ENCODE measurements at regions not wholly inside any gene's neighbourhood (a gene's known extent, or its start where the extent isn't known, plus 50 kb on each side); places are given as distances from the start of the nearest gene placed in this dataset.

DNA sequence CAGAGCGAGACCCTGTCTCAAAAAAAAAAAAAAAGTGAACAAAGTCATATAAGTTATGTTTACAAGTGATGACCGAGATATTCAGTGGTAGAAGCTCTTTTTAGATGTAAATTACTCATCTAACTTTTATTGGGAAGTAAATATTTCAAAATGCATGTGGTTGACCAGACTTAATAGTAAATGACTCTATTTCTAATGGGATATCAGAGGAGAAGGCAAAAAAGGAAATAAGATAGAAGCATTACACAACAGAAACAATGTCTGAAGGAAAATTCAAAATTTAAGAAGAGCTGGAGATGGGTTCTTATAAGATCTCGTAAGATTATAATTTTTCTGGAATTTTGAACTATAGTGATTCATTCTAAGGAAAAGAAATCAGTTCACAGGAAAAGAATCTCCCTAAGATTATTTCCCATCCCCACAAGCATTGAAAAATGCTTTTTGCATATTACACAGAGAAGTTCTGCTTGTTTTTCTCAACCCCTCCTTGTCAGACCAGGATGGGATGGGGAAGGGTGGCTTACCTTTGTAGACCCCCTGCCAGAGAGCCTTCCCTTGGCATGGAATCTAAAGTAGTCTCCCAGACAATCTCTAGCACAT, 63.1 kb upstream of the STK38L start:
- no peak for DNase-seq

DNA sequence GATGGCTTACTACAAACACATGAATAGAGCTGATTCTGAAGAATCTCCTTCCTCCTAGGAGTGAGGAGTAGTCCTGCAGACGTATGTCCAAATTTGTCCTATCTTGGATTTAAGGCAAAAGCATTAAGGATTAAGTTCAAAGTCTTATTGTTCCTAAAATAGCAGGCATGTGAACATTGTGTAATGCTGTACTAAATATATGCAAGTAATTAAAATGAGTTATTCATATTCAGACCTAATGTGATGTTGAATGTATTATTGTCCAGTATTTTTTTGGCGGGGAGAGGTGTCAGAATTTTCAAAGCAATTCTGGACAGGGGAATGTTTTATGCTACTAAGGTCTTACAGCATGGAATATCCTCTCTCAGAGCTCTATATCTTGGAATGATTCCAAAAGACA, 60.7 kb upstream of the STK38L start:
- DNase-seq, result no peak

DNA sequence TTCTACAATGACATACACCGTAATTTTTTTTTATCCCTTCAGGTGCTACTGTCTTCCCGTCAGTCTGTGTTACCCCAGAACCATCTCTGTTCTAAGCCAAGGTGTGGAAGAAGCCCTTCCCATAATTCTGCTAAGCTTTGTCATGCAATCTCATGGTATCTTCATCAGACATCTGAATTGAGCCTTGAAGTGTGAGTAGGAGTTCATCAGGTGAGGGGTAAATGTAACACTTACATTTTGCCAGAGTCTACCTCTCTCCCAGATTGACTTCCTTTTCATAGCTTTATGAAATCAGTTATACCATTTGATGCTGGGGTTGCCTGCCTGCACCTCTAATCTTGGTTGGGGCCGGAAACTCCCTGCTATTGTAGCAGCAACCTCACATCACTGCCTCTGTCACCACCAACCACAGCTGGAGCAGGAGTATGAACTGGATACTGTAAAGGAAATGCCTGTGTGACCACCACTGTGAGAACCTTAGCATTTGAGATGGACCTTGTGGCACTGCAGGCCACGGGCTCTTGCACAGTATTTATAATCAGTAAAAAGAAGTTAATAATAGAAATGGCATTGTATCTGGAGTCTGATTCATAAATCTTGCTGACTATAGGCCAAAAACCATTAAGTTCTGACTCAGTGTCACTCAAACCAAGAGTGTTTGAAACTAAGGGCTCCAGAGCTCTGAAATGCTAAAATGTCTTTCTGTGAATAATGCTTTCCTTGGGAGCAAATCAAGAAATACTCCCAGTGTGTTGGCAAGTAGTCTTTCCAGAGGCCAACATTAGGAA, 58.7 kb upstream of the STK38L start:
- DNase-seq, result no peak

DNA sequence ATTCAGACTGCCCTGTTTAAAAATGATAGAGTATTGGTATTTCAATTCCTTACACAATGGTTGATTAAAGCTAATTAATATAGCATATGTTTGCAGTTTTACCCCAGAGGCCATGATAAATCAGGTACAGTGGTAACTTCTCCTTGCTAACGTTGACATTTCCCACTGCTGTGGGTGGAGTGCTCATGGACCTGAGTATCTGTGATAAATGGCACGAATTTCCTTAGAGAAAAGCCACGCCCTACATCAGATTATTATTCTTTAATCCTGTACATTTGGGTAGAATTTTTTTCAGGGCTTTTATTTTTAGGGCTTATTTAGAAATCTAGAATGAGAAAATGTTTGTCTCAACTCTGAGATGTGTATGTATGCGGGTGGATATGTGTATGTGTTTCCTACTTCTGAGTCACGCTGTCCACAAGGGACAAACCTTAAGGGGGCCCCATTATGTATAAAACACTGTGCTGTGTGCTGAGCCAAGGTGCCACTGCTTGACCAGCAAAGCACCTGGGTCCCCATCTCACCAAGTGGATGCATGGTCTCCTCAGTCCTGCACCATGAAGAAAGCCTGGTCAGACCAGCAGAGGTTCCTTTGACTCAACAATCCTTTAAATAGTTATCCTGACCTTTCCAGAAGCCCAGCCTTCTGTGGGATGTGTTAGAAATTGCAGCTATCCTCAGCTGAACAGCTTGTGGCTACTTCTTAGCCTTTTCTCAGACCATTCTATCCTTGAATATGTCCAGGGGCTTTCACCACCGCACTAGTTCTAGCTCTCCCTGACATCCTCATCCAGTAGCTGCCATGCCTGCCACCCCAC, 57.9 kb upstream of the STK38L start:
- no peak for DNase-seq

DNA sequence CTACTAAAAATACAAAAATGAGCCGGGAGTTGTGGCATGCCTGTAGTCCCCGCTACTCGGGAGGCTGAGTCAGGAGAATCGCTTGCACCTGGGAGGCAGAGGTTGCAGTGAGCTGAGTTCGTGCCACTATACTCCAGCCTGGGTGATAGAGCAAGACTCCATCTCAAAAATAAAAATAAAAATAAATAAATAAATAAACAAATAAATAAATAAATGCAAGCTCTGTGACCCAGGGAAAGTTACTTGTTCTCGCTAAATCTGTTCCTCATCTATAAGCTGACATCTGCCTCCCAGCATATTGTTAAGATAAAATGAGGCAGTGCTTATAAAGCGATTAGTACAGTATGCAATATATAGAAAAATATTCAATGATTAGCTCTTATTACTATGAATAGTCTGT, 56.4 kb upstream of the STK38L start:
- no peak for DNase-seq

DNA sequence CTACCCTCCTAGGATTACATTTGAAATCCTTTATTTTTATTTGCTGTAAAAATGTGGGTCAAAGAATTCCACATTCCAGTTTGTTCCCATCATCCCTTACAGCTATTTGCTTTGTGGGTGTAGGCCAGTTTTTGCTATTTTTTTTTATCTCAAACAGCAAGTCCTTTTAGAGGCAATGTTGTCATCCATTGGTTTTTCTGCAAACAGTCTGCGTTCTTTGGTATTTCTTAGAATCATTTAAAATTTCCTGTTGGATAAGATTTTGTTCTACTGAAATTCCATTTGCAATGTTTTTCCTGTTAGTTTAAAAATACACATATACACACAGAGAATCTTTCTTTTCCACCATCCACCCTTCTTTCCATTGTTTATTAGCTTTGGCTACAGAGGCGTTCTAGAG, 53.3 kb upstream of the STK38L start:
- no peak for DNase-seq

DNA sequence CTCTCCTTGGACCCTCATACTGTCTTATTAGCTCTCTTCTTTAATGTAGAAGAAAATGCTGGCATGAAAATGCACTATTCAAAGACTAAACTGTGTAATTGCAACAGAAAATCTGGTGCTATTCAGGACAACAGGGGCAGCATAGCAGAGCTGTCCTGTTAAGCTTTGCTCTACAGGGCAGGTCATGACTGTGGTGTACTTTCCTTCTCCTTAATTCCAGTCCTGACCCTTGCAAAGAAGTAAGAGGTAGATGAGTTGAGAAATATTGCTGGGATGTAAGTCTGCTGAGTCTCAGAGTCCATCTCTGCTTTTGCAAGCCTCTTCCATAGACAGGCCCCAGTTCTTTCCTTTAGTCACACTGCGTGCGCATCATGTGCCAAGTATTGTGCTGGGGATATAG, 52.6 kb upstream of the STK38L start:
- no peak for DNase-seq

DNA sequence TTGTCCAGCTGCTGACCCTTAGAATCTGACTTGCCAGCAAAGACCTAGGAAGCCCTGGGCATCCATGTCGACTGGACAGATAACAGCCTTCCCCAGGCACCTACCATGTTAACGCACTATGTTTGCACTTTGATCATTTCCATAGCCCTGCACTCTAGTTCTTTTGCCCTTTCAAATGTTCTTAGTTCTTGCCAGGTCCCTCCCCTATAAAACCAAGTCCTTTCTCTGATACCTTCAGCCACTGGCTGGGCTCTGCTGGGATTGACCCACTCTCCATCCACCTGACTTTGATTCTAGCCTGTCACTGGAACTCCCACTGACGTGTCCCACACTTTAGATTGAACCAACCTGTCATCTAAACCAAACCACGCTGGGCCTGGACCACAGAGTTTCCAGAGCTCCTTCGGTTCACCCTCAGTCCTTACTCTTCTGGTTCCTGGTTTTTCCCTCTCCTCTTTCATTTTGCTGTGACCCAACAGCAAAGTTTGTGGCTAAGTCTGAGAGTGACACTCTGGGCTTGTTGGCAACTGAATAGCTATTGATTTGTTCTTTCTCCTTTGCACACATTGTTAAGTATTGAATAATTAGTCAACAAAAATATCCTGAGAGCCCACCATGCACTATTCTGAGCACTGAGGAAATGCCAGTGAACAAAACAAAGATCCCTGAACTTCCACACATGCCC, 51.8 kb upstream of the STK38L start:
- no peak for DNase-seq

DNA sequence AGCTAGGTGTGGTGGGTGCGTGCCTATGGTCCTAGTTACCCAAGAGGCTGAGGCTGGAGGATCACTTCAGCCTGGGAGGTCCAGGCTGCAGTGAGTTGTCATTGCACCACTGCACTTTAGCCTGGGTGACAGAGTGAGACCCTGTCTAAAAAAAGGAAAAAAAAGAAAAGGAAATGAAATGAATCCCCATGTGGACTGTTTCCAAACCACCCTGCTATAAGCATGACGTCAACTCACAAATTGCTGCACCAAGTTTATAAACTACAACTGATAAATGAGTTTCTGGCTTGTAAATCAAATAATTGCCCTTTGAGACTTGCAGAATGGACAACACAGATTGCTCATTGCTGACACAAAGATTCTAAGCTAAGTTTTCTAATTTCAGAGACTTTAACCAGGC, 51.0 kb upstream of the STK38L start:
- no peak for DNase-seq

DNA sequence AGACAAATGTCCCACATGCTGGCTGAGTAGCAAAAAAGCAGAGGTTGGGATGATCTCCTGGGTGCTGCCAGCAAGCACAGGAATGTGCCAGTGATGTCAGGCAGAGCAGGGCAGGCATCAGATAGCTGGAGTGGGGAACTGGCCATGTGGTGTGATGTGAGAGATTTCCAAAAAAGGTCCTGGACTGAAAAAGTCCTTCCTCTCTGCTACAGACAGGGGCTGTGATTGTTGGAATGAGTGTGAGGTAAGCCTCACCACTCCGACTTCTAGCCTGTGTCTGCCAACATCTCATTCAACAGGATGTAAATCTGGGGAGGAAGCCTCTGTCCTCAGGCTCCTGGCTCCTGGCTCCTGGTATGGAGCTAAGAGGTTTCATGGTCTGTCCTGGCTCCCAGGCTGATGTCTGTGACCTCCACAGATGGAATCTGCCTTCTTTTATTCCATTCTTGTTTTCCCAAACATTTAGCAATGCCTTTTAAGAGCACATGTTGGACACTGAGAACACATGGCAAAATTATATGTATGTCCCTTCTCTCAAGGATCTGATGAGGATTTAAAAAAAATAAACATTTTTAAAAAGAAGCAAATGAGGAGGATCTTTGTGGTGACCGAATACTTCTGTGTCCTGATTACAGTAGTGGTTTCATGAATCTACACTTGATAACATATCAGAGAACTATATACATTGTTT, 50.1 kb upstream of the STK38L start:
- no peak for DNase-seq

Measured in NCI-H2227 treated with DMSO at 0.1 percent for 48 hours (cell line).